ENCODE measurements at regions not wholly inside any gene's neighbourhood (a gene's known extent, or its start where the extent isn't known, plus 50 kb on each side); places are given as distances from the start of the nearest gene placed in this dataset.

DNA sequence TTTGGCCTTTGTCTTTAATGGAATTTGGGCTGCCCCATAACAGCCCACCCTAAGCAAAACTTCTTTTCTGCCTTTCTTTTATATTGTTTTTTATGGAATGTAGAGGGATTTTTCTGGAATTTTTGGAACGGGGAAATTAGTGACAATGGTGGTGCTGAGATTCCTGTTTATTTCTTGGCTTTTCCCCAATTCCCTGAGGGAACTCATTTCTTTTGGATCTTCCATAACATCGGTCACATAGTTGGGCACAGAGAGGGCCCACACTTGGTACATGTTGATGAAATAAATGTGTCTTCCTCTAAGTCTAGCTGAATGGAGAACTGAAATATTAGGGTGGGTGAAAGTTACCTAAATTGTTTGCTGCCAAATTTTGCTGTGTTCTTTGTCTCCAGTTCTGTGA, 191.6 kb upstream of the TNP1 start:
- H3K9me3 Mint-ChIP-seq = peaks cover 0 to 3% (median 0%) of the 10 kb centered on the region in 7 donors
- no peak for DNase-seq
- peaks cover 8 to 23% (median 18%) of the 10 kb centered on the region in 3 donors for H3K27me3 Mint-ChIP-seq
- no peaks in the 10 kb centered on the region for H3K36me3 Mint-ChIP-seq
- ATAC-seq (ENCODE audit: low read depth in 2 of 2) = no peak
- no peaks in the 10 kb centered on the region for H3K4me1 Mint-ChIP-seq
- H3K4me3 Mint-ChIP-seq = no peak overlapping the region
- no peak overlapping the region for H3K27ac Mint-ChIP-seq

DNA sequence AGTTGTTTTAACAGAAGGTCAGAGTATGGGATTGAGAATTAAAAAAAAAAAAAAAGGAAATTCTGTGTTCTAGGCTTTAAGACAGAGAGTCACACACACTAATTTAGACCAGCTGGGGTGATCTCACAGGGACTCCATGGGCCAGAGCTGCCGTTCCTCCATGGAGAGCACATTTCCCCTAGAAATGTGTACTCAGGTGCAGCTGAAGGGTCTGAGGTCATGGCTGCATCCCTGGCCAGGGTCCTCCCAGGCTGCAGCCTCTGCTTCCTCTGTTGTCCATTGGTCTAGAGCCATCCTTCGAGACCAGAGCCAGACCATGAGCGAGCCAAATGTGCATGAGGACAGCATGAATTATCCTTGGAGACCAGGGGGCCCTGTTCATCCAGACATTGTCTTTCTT, 190.1 kb upstream of the TNP1 start:
- ATAC-seq (ENCODE audit: low read depth in 2 of 2) = no peak
- H3K27me3 Mint-ChIP-seq = peaks cover 4 to 30% (median 18%) of the 10 kb centered on the region in 3 donors

GRCh38 chr2:217049422-217049821, 189.6 kb upstream of the TNP1 start:
- H3K27me3 Mint-ChIP-seq = peaks cover 7 to 35% (median 18%) of the 10 kb centered on the region in 3 donors
- H3K36me3 Mint-ChIP-seq = no peaks in the 10 kb centered on the region
- H3K4me1 Mint-ChIP-seq = no peaks in the 10 kb centered on the region
- H3K9me3 Mint-ChIP-seq = peaks cover 0 to 9% (median 0%) of the 10 kb centered on the region in 7 donors
- no peak overlapping the region for H3K4me3 Mint-ChIP-seq
- ATAC-seq (ENCODE audit: low read depth in 2 of 2) (no peak), DNase-seq (no peak)
- no peak overlapping the region for H3K27ac Mint-ChIP-seq

More for the DNA sequence above, 190.1 kb upstream of the TNP1 start:
- H3K27ac Mint-ChIP-seq = no peak overlapping the region
- H3K4me3 Mint-ChIP-seq = no peak overlapping the region
- H3K9me3 Mint-ChIP-seq = peaks cover 0 to 5% (median 0%) of the 10 kb centered on the region in 7 donors
- H3K4me1 Mint-ChIP-seq = no peaks in the 10 kb centered on the region
- DNase-seq = no peak
- no peaks in the 10 kb centered on the region for H3K36me3 Mint-ChIP-seq

DNA sequence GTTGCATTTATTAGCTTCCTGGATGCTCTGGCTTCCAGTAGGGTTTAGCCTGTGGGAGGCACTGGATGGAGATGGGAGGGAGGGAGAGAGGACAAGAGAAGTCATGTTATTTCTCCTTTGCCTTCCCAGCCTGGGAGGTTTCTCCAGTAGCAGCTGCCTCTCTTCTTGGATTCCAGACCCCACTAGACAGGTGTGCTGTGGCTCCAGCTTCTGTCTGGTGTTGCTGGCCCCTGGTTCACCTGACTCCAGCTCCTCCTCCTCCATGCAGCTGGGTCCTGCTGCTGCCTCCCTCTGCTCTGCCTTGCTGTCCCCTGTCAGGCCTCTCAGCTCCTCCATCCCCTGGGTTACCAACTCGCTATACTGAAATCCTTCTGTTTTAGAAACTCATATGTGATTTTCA, 188.9 kb upstream of the TNP1 start:
- Mint-ChIP-seq H3K27ac (no peak overlapping the region), H3K36me3 (no peaks in the 10 kb centered on the region), H3K9me3 (peaks cover 0 to 9% (median 0%) of the 10 kb centered on the region in 7 donors), H3K4me1 (no peaks in the 10 kb centered on the region), H3K27me3 (peaks cover 11 to 35% (median 14%) of the 10 kb centered on the region in 3 donors), H3K4me3 (no peak overlapping the region)
- ATAC-seq (ENCODE audit: low read depth in 2 of 2) (no peak), DNase-seq (no peak)

DNA sequence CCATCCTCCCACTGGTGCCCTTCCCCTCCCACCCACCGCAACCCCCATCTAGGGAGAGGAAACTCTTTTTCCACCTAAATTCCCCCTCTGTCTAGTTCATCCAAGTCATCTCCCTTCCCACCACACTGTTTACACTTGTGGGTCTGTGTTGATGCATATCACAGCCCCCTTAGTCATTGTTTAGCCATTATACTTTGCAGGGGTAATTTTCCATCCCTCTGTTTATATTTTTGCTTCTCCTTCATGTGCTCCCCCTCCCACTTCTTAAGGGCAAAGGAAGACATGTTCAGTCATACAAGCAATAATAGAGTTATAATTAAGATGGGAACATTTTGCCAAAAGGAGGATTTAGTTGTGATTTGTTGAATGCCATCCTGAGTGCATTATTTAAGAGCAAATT, 187.8 kb upstream of the TNP1 start:
- H3K4me3 Mint-ChIP-seq = no peak overlapping the region

GRCh38 chr2:217047209-217047608, 187.3 kb upstream of the TNP1 start:
- peaks cover 0 to 1% of the 10 kb centered on the region in 2 donors for H3K36me3 Mint-ChIP-seq
- H3K27me3 Mint-ChIP-seq = peaks cover 7 to 36% (median 12%) of the 10 kb centered on the region in 3 donors
- no peak overlapping the region for H3K4me3 Mint-ChIP-seq
- H3K27ac Mint-ChIP-seq = no peak overlapping the region
- H3K4me1 Mint-ChIP-seq = no peaks in the 10 kb centered on the region
- DNase-seq = no peak
- ATAC-seq (ENCODE audit: low read depth in 2 of 2) = no peak
- H3K9me3 Mint-ChIP-seq = peaks cover 0 to 14% (median 0%) of the 10 kb centered on the region in 7 donors

More for the DNA sequence above, 187.8 kb upstream of the TNP1 start:
- peaks cover 0 to 9% (median 0%) of the 10 kb centered on the region in 7 donors for H3K9me3 Mint-ChIP-seq
- DNase-seq (no peak), ATAC-seq (ENCODE audit: low read depth in 2 of 2) (no peak)
- no peak overlapping the region for H3K27ac Mint-ChIP-seq
- no peaks in the 10 kb centered on the region for H3K36me3 Mint-ChIP-seq
- H3K4me1 Mint-ChIP-seq = no peaks in the 10 kb centered on the region
- peaks cover 10 to 35% (median 12%) of the 10 kb centered on the region in 3 donors for H3K27me3 Mint-ChIP-seq

GRCh38 chr2:217045700-217046475, 186.0 kb upstream of the TNP1 start:
- ATAC-seq (ENCODE audit: low read depth in 2 of 2) (no peak), DNase-seq (no peak)
- Mint-ChIP-seq H3K27ac (no peak overlapping the region), H3K4me3 (no peak overlapping the region), H3K9me3 (peaks cover 0 to 23% (median 5%) of the 10 kb centered on the region in 7 donors), H3K36me3 (peaks cover 0 to 6% of the 10 kb centered on the region in 2 donors), H3K4me1 (no peaks in the 10 kb centered on the region), H3K27me3 (peaks cover 7 to 44% (median 22%) of the 10 kb centered on the region in 3 donors)

DNA sequence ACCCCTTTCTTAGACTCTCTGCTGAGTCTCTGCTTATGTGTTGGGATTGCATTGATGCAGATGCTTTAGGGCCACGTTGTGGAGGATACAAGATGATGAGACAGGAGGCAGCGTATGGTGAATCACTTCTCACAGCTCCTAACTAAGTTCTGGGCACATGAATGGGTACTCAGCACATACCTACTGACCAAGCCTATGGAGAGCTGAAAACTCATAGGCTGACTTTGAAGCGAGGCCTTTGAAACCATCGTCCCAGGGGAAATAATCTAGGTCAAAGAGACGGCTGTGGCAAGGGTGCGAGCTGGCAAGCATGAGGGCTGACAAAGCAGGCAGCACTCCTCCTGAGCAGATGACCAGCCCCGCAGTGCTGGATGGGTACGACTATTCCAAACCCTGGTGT, 180.2 kb upstream of the TNP1 start:
- Mint-ChIP-seq H3K27ac (no peak overlapping the region), H3K4me1 (no peaks in the 10 kb centered on the region), H3K36me3 (peaks cover 0 to 6% of the 10 kb centered on the region in 2 donors), H3K27me3 (peaks cover 11 to 31% (median 16%) of the 10 kb centered on the region in 3 donors), H3K4me3 (no peak overlapping the region), H3K9me3 (peaks cover 0 to 23% (median 6%) of the 10 kb centered on the region in 7 donors)
- no peak for ATAC-seq (ENCODE audit: low read depth in 2 of 2)
- no peak for DNase-seq

DNA sequence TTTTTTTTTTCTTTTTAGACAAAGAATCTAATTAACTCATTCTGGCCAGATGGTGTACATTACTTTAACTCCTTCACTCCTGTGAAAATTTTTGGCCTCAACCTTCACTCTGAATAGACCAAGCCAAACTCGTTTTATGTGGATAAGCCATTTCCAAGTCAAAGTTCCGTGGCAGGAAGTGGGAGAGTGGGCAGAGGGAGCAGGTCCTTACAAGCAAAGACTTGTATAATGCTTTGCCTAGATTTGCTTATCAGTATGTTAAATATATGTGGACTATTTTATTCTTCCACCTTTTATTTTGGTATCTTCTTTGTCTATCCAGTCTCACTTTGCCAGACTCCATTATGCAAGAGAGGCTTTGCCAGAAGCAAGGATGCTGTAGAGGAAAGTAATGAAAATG, 178.1 kb upstream of the TNP1 start:
- ATAC-seq (ENCODE audit: low read depth in 2 of 2) (no peak), DNase-seq (no peak)
- Mint-ChIP-seq H3K4me3 (no peak overlapping the region), H3K27me3 (peaks cover 4 to 31% (median 9%) of the 10 kb centered on the region in 3 donors), H3K27ac (no peak overlapping the region), H3K36me3 (peaks cover 0 to 6% of the 10 kb centered on the region in 2 donors), H3K4me1 (no peaks in the 10 kb centered on the region), H3K9me3 (peaks cover 0 to 17% (median 6%) of the 10 kb centered on the region in 7 donors)

DNA sequence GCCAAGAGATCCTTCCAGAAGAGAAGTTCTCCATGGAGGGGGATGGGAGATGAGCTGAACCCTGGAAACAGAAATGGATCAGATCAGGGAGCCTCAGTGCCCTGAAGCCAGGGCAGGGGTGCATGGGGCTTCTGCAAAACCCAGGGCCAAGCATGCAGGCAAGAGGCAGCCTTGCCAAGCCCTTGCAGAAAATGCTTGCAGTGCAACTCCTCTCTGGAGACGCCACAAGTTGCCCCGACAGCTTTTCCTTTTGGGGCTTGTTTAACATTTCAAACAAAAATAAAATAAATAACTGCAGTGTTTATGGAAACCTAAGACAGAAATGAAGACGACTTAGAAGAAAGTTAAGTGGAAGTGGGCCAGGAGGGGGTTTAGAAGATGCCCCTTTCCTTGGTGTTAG, 177.5 kb upstream of the TNP1 start:
- ATAC-seq (ENCODE audit: low read depth in 2 of 2) = no peak
- peaks cover 5 to 31% (median 9%) of the 10 kb centered on the region in 3 donors for H3K27me3 Mint-ChIP-seq
- peaks cover 0 to 14% (median 6%) of the 10 kb centered on the region in 7 donors for H3K9me3 Mint-ChIP-seq
- H3K4me1 Mint-ChIP-seq = no peaks in the 10 kb centered on the region
- no peak overlapping the region for H3K4me3 Mint-ChIP-seq
- no peak for DNase-seq
- no peak overlapping the region for H3K27ac Mint-ChIP-seq
- peaks cover 0 to 6% of the 10 kb centered on the region in 2 donors for H3K36me3 Mint-ChIP-seq

DNA sequence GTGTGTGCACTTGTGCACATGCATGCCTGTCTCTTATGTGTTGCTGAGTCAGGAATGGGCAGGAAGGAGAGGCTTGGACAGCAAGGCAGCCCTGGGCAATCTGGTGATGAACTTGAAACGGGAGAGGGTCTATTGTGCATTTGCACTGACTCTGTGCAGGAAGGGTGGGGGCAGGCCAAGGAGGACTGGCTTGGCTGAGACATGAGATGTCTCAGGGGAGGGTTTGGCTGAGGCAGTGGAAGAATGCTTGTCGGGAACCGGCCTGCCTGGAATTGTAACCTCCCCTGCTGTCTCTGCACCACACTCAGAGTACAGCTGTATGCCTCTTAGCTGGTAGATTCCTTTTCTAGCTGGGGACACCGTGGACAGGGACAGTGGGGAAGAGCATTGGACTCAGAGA, 176.1 kb upstream of the TNP1 start:
- no peak for ATAC-seq (ENCODE audit: low read depth in 2 of 2)
- H3K4me3 Mint-ChIP-seq = no peak overlapping the region
- H3K4me1 Mint-ChIP-seq = no peaks in the 10 kb centered on the region
- no peak for DNase-seq
- H3K27me3 Mint-ChIP-seq = peaks cover 0 to 26% (median 15%) of the 10 kb centered on the region in 3 donors
- H3K9me3 Mint-ChIP-seq = peaks cover 0 to 12% (median 0%) of the 10 kb centered on the region in 7 donors
- H3K27ac Mint-ChIP-seq = no peak overlapping the region
- H3K36me3 Mint-ChIP-seq = no peaks in the 10 kb centered on the region

DNA sequence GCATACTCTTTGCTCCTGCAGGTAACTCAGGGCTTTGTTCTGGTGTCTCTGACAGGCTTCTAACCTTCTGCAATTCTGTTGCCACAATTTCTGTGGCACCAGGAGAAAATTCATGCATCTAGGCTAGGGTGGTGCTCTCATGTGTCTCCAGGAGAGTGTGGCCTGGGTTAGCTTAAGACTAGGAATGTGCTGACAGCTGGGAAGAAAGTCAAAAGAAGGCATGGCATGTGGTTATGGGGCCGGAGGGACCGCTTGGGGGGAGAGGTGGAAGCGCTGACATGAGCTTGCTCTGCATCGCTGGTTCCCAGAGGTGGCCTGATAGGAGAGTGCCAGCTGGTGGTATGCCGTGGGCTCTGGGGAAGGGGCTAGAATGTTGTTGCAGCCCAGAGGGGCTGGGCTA, 173.3 kb upstream of the TNP1 start:
- DNase-seq (no peak), ATAC-seq (ENCODE audit: low read depth in 2 of 2) (no peak)
- Mint-ChIP-seq H3K4me1 (no peaks in the 10 kb centered on the region), H3K36me3 (no peaks in the 10 kb centered on the region), H3K27ac (no peak overlapping the region), H3K9me3 (peaks cover 0 to 12% (median 0%) of the 10 kb centered on the region in 7 donors), H3K27me3 (peaks cover 23 to 31% (median 30%) of the 10 kb centered on the region in 3 donors), H3K4me3 (no peak overlapping the region)

GRCh38 chr2:217031445-217031844, 171.6 kb upstream of the TNP1 start:
- ATAC-seq (ENCODE audit: low read depth in 2 of 2) (no peak), DNase-seq (no peak)
- Mint-ChIP-seq H3K27ac (no peak overlapping the region), H3K27me3 (peaks cover 24 to 30% (median 29%) of the 10 kb centered on the region in 3 donors), H3K4me3 (no peak overlapping the region), H3K4me1 (no peaks in the 10 kb centered on the region), H3K36me3 (no peaks in the 10 kb centered on the region), H3K9me3 (peaks cover 0 to 8% (median 0%) of the 10 kb centered on the region in 7 donors)

GRCh38 chr2:217030081-217030480, 170.2 kb upstream of the TNP1 start:
- no peak for ATAC-seq (ENCODE audit: low read depth in 2 of 2)
- Mint-ChIP-seq H3K4me1 (no peaks in the 10 kb centered on the region), H3K27me3 (peaks cover 25 to 31% (median 29%) of the 10 kb centered on the region in 3 donors), H3K9me3 (peaks cover 0 to 5% (median 0%) of the 10 kb centered on the region in 7 donors), H3K4me3 (no peak overlapping the region), H3K27ac (peak overlapping the region in 1 of 6 donors; percentile 71), H3K36me3 (no peaks in the 10 kb centered on the region)
- no peak for DNase-seq
